ENCODE measurements at regions not wholly inside any gene's neighbourhood (a gene's known extent, or its start where the extent isn't known, plus 50 kb on each side); places are given as distances from the start of the nearest gene placed in this dataset.

GRCh38 chr10:7094781-7095180, 316.1 kb downstream of the SFMBT2 start:
- Histone ChIP-seq H3K36me3 (ENCODE audit: insufficient read depth, low read length) (no peaks in the 10 kb centered on the region), H3K4me2 (ENCODE audit: insufficient read depth, low read length) (no peak overlapping the region), H3K4me1 (ENCODE audit: insufficient read depth, low read length) (no peaks in the 10 kb centered on the region), H3K79me2 (ENCODE audit: insufficient read depth, low read length) (no peaks in the 10 kb centered on the region), H2AFZ (ENCODE audit: low read length) (no peak overlapping the region), H3K27me3 (ENCODE audit: insufficient read depth, low read length) (no peaks in the 10 kb centered on the region), H4K20me1 (ENCODE audit: insufficient read depth, low read length) (no peaks in the 10 kb centered on the region), H3K4me3 (ENCODE audit: insufficient read depth, low read length) (no peak overlapping the region), H3K9me3 (ENCODE audit: low read depth, low read length) (no peaks in the 10 kb centered on the region), H3K27ac (ENCODE audit: low read depth, low read length) (no peak overlapping the region)
- TF ChIP-seq CTCF (IDR thresholded peaks at IDR 0.05; ENCODE audit: extremely low read depth, low read depth, low read length) = no peak
- no peak for DNase-seq (ENCODE audit: insufficient read length, low spot score, missing footprints)

DNA sequence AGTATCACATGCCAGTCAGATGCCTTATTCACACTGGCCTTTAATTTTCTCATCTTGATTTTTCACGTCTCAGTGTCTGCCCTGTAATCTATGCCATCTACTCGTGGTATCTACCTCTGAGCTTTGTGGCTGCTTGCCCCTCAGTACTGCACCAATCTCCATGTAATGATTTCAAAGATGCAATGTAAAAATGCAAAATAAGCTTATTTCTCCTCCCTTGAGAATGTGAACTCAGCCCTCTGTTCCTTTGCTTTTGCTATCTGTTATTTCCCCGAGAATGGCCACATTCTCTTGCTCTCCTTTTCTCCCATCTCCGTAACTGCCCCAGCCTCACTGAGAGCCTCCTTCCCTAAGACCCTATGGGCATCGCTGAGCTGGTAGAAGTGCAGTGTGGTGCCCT, 317.5 kb downstream of the SFMBT2 start:
- Histone ChIP-seq H3K4me1 (ENCODE audit: insufficient read depth, low read length) (no peaks in the 10 kb centered on the region), H3K4me2 (ENCODE audit: insufficient read depth, low read length) (no peak overlapping the region), H3K27ac (ENCODE audit: low read depth, low read length) (no peak overlapping the region), H4K20me1 (ENCODE audit: insufficient read depth, low read length) (no peaks in the 10 kb centered on the region), H2AFZ (ENCODE audit: low read length) (no peak overlapping the region), H3K27me3 (ENCODE audit: insufficient read depth, low read length) (no peaks in the 10 kb centered on the region), H3K79me2 (ENCODE audit: insufficient read depth, low read length) (no peaks in the 10 kb centered on the region), H3K36me3 (ENCODE audit: insufficient read depth, low read length) (no peaks in the 10 kb centered on the region), H3K4me3 (ENCODE audit: insufficient read depth, low read length) (no peak overlapping the region), H3K9me3 (ENCODE audit: low read depth, low read length) (no peaks in the 10 kb centered on the region)
- no peak for DNase-seq (ENCODE audit: insufficient read length, low spot score, missing footprints)
- no peak for TF ChIP-seq CTCF (IDR thresholded peaks at IDR 0.05; ENCODE audit: extremely low read depth, low read depth, low read length)

DNA sequence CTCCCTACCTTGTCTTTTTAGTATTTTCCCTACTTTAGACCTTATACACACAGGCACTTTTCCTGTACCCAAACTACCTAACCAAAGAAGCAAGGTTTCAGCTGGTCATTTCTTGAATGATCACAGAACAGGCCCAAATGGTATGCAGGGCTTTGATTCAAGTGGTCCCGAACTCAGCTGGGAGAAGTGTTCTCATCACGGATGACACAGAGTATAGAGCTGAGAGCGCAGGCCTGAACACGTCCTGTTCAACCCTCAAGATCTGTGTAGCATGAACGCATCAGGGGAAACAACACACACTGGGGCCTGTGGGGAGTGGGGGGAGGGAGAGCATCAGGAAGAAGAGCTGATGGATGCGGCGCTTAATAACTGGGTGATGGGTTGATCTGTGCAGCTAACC, 318.2 kb downstream of the SFMBT2 start:
- no peak overlapping the region for H2AFZ ChIP-seq (ENCODE audit: low read length)
- H3K9me3 ChIP-seq (ENCODE audit: low read depth, low read length) = no peaks in the 10 kb centered on the region
- no peaks in the 10 kb centered on the region for H4K20me1 ChIP-seq (ENCODE audit: insufficient read depth, low read length)
- H3K27ac ChIP-seq (ENCODE audit: low read depth, low read length) = no peak overlapping the region
- no peaks in the 10 kb centered on the region for H3K27me3 ChIP-seq (ENCODE audit: insufficient read depth, low read length)
- no peaks in the 10 kb centered on the region for H3K36me3 ChIP-seq (ENCODE audit: insufficient read depth, low read length)
- no peaks in the 10 kb centered on the region for H3K4me1 ChIP-seq (ENCODE audit: insufficient read depth, low read length)
- H3K4me2 ChIP-seq (ENCODE audit: insufficient read depth, low read length) = no peak overlapping the region
- H3K4me3 ChIP-seq (ENCODE audit: insufficient read depth, low read length) = no peak overlapping the region
- no peak for TF ChIP-seq CTCF (IDR thresholded peaks at IDR 0.05; ENCODE audit: extremely low read depth, low read depth, low read length)
- DNase-seq (ENCODE audit: insufficient read length, low spot score, missing footprints) = no peak
- H3K79me2 ChIP-seq (ENCODE audit: insufficient read depth, low read length) = no peaks in the 10 kb centered on the region

GRCh38 chr10:7090529-7090928, 320.3 kb downstream of the SFMBT2 start:
- no peaks in the 10 kb centered on the region for H3K27me3 ChIP-seq (ENCODE audit: insufficient read depth, low read length)
- H3K4me1 ChIP-seq (ENCODE audit: insufficient read depth, low read length) = no peaks in the 10 kb centered on the region
- H2AFZ ChIP-seq (ENCODE audit: low read length) = no peak overlapping the region
- no peaks in the 10 kb centered on the region for H4K20me1 ChIP-seq (ENCODE audit: insufficient read depth, low read length)
- no peaks in the 10 kb centered on the region for H3K36me3 ChIP-seq (ENCODE audit: insufficient read depth, low read length)
- no peaks in the 10 kb centered on the region for H3K9me3 ChIP-seq (ENCODE audit: low read depth, low read length)
- no peak for TF ChIP-seq CTCF (IDR thresholded peaks at IDR 0.05; ENCODE audit: extremely low read depth, low read depth, low read length)
- H3K79me2 ChIP-seq (ENCODE audit: insufficient read depth, low read length) = no peaks in the 10 kb centered on the region
- no peak overlapping the region for H3K27ac ChIP-seq (ENCODE audit: low read depth, low read length)
- H3K4me2 ChIP-seq (ENCODE audit: insufficient read depth, low read length) = no peak overlapping the region
- no peak overlapping the region for H3K4me3 ChIP-seq (ENCODE audit: insufficient read depth, low read length)
- DNase-seq (ENCODE audit: insufficient read length, low spot score, missing footprints) = no peak

Data from osteoblast (primary cell).